ENCODE measurements at regions not wholly inside any gene's neighbourhood (a gene's known extent, or its start where the extent isn't known, plus 50 kb on each side); places are given as distances from the start of the nearest gene placed in this dataset.

GRCh38 chr3:176951586-176952292, 245.5 kb downstream of the TBL1XR1 start:
- Histone ChIP-seq H4K20me1 (no peaks in the 10 kb centered on the region), H3K27me3 (no peaks in the 10 kb centered on the region), H3K4me1 (peaks cover 0 to 14% (median 9%) of the 10 kb centered on the region in 10 experiments; a peak in 11 of 20 replicates), H3K9me3 (replicated peaks in 1 of 11) (peaks cover 0 to 8% (median 0%) of the 10 kb centered on the region in 11 experiments; a peak in 4 of 22 replicates), H3K4me3 (no peak overlapping the region), H3K36me3 (no peaks in the 10 kb centered on the region), H3K4me2 (no peak overlapping the region), H3K9ac (no peak overlapping the region), H3K27ac (no peak overlapping the region)
- no peak for TF ChIP-seq Cebpa-rat (IDR thresholded peaks at IDR 0.05)

DNA sequence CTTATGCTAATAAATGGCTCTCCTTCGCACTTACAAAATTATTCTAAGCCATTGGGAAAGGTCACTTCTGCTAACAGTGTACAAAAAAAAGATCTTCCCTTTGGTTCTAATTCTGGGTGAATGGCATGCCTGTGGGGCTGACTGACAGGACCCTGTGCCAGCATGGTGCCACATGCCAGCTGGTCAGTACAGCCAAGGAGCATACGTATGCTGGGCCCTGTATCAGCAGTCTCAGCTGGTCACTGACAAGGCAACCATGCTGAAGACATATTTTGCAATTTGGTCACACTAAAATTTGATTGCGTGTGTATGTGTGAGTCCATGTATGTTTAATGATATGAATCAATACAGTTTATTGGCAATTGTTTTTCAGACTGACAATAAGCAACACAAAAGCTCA, 246.1 kb downstream of the TBL1XR1 start:
- Histone ChIP-seq H3K9ac (no peak overlapping the region), H3K4me3 (no peak overlapping the region), H3K36me3 (no peaks in the 10 kb centered on the region), H3K4me2 (no peak overlapping the region), H4K20me1 (no peaks in the 10 kb centered on the region), H3K27ac (no peak overlapping the region), H3K4me1 (peaks cover 0 to 14% (median 9%) of the 10 kb centered on the region in 10 experiments; a peak in 11 of 20 replicates), H3K9me3 (replicated peaks in 1 of 11) (peaks cover 0 to 8% (median 0%) of the 10 kb centered on the region in 11 experiments; a peak in 4 of 22 replicates), H3K27me3 (no peaks in the 10 kb centered on the region)
- no peak for TF ChIP-seq Cebpa-rat (IDR thresholded peaks at IDR 0.05)

DNA sequence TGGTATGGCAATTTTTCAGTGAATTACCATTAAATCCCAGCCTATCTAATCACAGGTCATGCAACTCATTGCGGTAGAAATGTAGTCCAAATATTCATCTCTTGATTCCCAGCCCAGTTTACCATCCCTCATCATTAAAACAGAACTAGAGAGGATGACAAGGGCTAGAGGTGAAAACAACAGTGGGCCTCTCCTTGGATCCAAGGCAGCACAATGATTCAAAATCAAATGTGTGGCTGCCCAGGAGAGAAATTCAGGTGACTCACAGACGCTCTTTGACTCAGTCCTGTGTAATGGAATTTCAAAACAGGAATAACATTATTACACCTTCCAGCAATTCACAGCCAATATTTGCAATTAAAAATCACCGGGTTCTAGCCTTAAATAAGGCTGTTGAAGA, 246.5 kb downstream of the TBL1XR1 start:
- H4K20me1 ChIP-seq = no peaks in the 10 kb centered on the region
- H3K4me2 ChIP-seq = no peak overlapping the region
- H3K9me3 ChIP-seq (replicated peaks in 1 of 11) = peaks cover 0 to 8% (median 0%) of the 10 kb centered on the region in 11 experiments; a peak in 4 of 22 replicates
- no peaks in the 10 kb centered on the region for H3K27me3 ChIP-seq
- TF ChIP-seq Cebpa-rat (IDR thresholded peaks at IDR 0.05) = no peak
- no peak overlapping the region for H3K9ac ChIP-seq
- H3K27ac ChIP-seq = no peak overlapping the region
- H3K4me3 ChIP-seq = no peak overlapping the region
- H3K4me1 ChIP-seq = peaks cover 0 to 14% (median 9%) of the 10 kb centered on the region in 10 experiments; a peak in 11 of 20 replicates
- no peaks in the 10 kb centered on the region for H3K36me3 ChIP-seq

DNA sequence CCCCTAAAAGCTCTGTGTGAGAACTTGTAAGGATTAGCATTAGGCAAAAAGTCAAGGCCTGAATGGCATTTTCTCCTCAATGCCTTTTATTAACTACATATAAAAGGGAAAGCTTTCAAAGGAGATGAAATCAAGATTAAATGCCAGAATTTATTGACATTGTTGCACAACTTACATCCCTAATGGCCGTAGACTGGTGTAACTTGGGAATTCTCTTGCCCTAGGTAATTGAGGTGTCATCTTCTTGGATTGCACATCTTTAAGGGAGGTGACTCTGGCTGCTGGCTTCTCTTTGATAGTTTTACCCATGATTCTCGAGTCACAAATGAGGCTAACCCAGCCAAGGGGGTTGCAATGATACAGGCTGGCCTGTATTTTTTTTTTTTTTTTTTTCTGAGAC, 249.1 kb downstream of the TBL1XR1 start:
- Histone ChIP-seq H4K20me1 (no peaks in the 10 kb centered on the region), H3K9ac (no peak overlapping the region)
- TF ChIP-seq Cebpa-rat (IDR thresholded peaks at IDR 0.05) = no peak

DNA sequence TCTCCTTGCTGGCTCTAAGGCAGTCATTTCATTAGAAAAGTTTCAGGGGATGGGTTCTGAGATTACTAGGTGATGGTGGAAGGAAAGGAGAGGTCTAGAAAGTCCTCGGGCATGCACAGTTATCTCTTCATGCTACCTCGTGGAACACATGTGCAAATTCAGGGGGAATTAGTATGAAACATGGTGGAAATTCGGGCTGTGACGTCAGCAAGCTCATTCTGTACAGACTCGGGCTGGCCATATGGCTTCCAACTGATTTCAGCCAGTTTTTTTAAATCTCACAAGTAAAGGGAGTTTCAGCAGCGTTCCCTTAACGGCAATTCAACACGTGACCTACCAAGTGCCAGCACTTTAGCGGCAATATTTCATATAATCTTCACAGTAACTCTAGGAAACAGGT, 251.1 kb downstream of the TBL1XR1 start:
- H3K9ac ChIP-seq = no peak overlapping the region
- no peak overlapping the region for H3K4me3 ChIP-seq
- H3K9me3 ChIP-seq (replicated peaks in 1 of 11) = peaks cover 0 to 17% (median 0%) of the 10 kb centered on the region in 11 experiments; a peak in 5 of 22 replicates
- H3K4me1 ChIP-seq = peaks cover 0 to 30% (median 25%) of the 10 kb centered on the region in 10 experiments; a peak in 15 of 20 replicates
- H4K20me1 ChIP-seq = no peaks in the 10 kb centered on the region
- no peaks in the 10 kb centered on the region for H3K27me3 ChIP-seq
- no peak overlapping the region for H3K4me2 ChIP-seq
- no peaks in the 10 kb centered on the region for H3K36me3 ChIP-seq
- TF ChIP-seq Cebpa-rat (IDR thresholded peaks at IDR 0.05) = no peak
- H3K27ac ChIP-seq = no peak overlapping the region

More for the DNA sequence above, 249.1 kb downstream of the TBL1XR1 start:
- Histone ChIP-seq H3K27me3 (no peaks in the 10 kb centered on the region), H3K27ac (no peak overlapping the region), H3K9me3 (replicated peaks in 1 of 11) (peaks cover 0 to 17% (median 0%) of the 10 kb centered on the region in 11 experiments; a peak in 5 of 22 replicates), H3K36me3 (no peaks in the 10 kb centered on the region), H3K4me1 (peaks cover 0 to 14% (median 9%) of the 10 kb centered on the region in 10 experiments; a peak in 11 of 20 replicates), H3K4me3 (no peak overlapping the region), H3K4me2 (peak overlapping the region in 5 of 11 experiments; percentile 14 to 59 (median 36); a peak in 5 of 22 replicates)

GRCh38 chr3:176942305-176942704, 255.0 kb downstream of the TBL1XR1 start:
- Histone ChIP-seq H3K9ac (no peak overlapping the region), H3K36me3 (no peaks in the 10 kb centered on the region), H4K20me1 (no peaks in the 10 kb centered on the region), H3K4me2 (peak overlapping the region in 8 of 11 experiments; percentile 23 to 64 (median 47); a peak in 13 of 22 replicates), H3K4me3 (no peak overlapping the region), H3K9me3 (replicated peaks in 1 of 11) (peaks cover 0 to 9% (median 0%) of the 10 kb centered on the region in 11 experiments; a peak in 2 of 22 replicates), H3K4me1 (peaks cover 0 to 21% (median 17%) of the 10 kb centered on the region in 10 experiments; a peak in 14 of 20 replicates), H3K27ac (peak overlapping the region in 3 of 11 experiments; percentile 10 to 70 (median 52); a peak in 5 of 22 replicates), H3K27me3 (no peaks in the 10 kb centered on the region)
- TF ChIP-seq Cebpa-rat (IDR thresholded peaks at IDR 0.05) = no peak

GRCh38 chr3:176941689-176942088, 255.6 kb downstream of the TBL1XR1 start:
- H3K27ac ChIP-seq = peak overlapping the region in 3 of 11 experiments; percentile 10 to 70 (median 52); a peak in 5 of 22 replicates
- no peak overlapping the region for H3K4me3 ChIP-seq
- TF ChIP-seq Cebpa-rat (IDR thresholded peaks at IDR 0.05) = no peak
- H3K27me3 ChIP-seq = no peaks in the 10 kb centered on the region
- no peaks in the 10 kb centered on the region for H4K20me1 ChIP-seq
- peaks cover 0 to 18% (median 15%) of the 10 kb centered on the region in 10 experiments; a peak in 14 of 20 replicates for H3K4me1 ChIP-seq
- no peaks in the 10 kb centered on the region for H3K36me3 ChIP-seq
- H3K9me3 ChIP-seq (replicated peaks in 1 of 11) = peaks cover 0 to 9% (median 0%) of the 10 kb centered on the region in 11 experiments; a peak in 2 of 22 replicates
- H3K9ac ChIP-seq = no peak overlapping the region
- H3K4me2 ChIP-seq = peak overlapping the region in 8 of 11 experiments; percentile 23 to 64 (median 47); a peak in 14 of 22 replicates

DNA sequence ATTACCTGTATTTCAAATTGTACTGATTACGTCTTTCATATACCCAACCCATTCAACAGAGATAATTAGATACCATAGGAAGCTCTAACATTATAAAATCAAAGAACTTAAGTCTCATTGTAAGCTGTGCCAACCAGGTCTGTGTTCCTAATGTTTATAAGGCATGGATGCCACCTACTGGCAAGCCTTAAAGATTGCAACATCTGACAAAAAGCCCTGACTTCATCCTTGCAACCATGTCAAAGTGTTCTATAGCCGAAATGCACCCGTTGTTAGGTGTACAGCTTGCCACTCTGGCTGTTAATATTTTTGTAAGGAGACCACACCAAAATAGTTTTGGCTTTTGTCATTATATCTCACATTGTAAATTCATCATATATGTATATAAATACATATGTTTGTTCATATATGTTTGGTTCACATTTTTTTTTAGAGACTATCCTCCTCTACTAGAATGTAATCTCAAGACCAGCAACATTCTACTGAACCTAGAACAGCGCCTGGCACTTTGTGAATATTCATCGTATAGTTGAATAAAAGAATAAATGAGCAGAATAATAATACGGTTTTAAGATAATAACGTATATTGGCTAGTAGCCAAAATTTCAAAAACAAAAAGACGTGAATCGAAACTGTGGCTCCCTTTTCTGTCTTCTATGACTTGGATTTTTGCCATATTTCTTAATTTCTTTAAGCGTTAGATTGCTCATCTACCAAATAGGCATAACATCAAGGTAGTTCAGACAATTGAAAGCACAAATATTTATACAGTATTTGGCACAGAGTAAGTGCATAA, 258.1 kb downstream of the TBL1XR1 start:
- H3K27me3 ChIP-seq = no peaks in the 10 kb centered on the region
- H3K36me3 ChIP-seq = no peaks in the 10 kb centered on the region
- no peak overlapping the region for H3K27ac ChIP-seq
- no peak overlapping the region for H3K4me2 ChIP-seq
- peaks cover 0 to 18% (median 15%) of the 10 kb centered on the region in 10 experiments; a peak in 14 of 20 replicates for H3K4me1 ChIP-seq
- peak in 5 of 11 experiments; percentile 22 to 65 (median 44); a peak in 6 of 22 replicates for TF ChIP-seq Cebpa-rat (IDR thresholded peaks at IDR 0.05)
- no peak overlapping the region for H3K9ac ChIP-seq
- H3K4me3 ChIP-seq = no peak overlapping the region
- H4K20me1 ChIP-seq = no peaks in the 10 kb centered on the region
- H3K9me3 ChIP-seq (replicated peaks in 1 of 11) = peaks cover 0 to 12% (median 5%) of the 10 kb centered on the region in 11 experiments; a peak in 10 of 22 replicates

GRCh38 chr3:176937994-176938393, 259.3 kb downstream of the TBL1XR1 start:
- TF ChIP-seq Cebpa-rat (IDR thresholded peaks at IDR 0.05) = no peak
- no peak overlapping the region for H3K4me3 ChIP-seq
- H3K9me3 ChIP-seq (replicated peaks in 1 of 11) = peaks cover 0 to 16% (median 9%) of the 10 kb centered on the region in 11 experiments; a peak in 10 of 22 replicates
- no peaks in the 10 kb centered on the region for H3K27me3 ChIP-seq
- no peaks in the 10 kb centered on the region for H4K20me1 ChIP-seq
- no peak overlapping the region for H3K27ac ChIP-seq
- no peak overlapping the region for H3K4me2 ChIP-seq
- peaks cover 0 to 18% (median 15%) of the 10 kb centered on the region in 10 experiments; a peak in 14 of 20 replicates for H3K4me1 ChIP-seq
- no peaks in the 10 kb centered on the region for H3K36me3 ChIP-seq
- H3K9ac ChIP-seq = no peak overlapping the region

Data from BLaER1 treated with 17β-estradiol and CSF1 and Interleukin-3, amounts not matched to agents 10 nM and 100 nM (cell line).